ENCODE measurements at regions not wholly inside any gene's neighbourhood (a gene's known extent, or its start where the extent isn't known, plus 50 kb on each side); places are given as distances from the start of the nearest gene placed in this dataset.

GRCh38 chr2:129187343-129187742 lies 792.1 kb upstream of the RAB6C start:
- TF ChIP-seq CTCF (IDR thresholded peaks at IDR 0.05; ENCODE audit: unreplicated experiment in 3 of 3) = no peak
- peaks cover 9% of the 10 kb centered on the region for H3K4me1 Mint-ChIP-seq
- H3K27me3 Mint-ChIP-seq (ENCODE audit: low read depth) = no peaks in the 10 kb centered on the region
- no peak overlapping the region for H3K4me3 Mint-ChIP-seq
- H3K36me3 Mint-ChIP-seq (ENCODE audit: low read depth) = no peaks in the 10 kb centered on the region
- no peak overlapping the region for H3K27ac Mint-ChIP-seq
- H3K9me3 Mint-ChIP-seq = no peaks in the 10 kb centered on the region

- peaks cover 12% of the 10 kb centered on the region for H3K4me1 Mint-ChIP-seq
- no peak overlapping the region for H3K4me3 Mint-ChIP-seq
- H3K9me3 Mint-ChIP-seq = no peaks in the 10 kb centered on the region
- H3K36me3 Mint-ChIP-seq (ENCODE audit: low read depth) = no peaks in the 10 kb centered on the region
- H3K27me3 Mint-ChIP-seq (ENCODE audit: low read depth) = no peaks in the 10 kb centered on the region
- H3K27ac Mint-ChIP-seq = no peak overlapping the region
- TF ChIP-seq CTCF (IDR thresholded peaks at IDR 0.05; ENCODE audit: unreplicated experiment in 3 of 3) = no peak
These were observed 791.0 kb upstream of the RAB6C start for GRCh38 chr2:129188451-129188850.

GRCh38 chr2:129189617-129190319 lies 789.7 kb upstream of the RAB6C start:
- H3K4me1 Mint-ChIP-seq = peaks cover 18% of the 10 kb centered on the region
- no peaks in the 10 kb centered on the region for H3K9me3 Mint-ChIP-seq
- no peak overlapping the region for H3K4me3 Mint-ChIP-seq
- no peaks in the 10 kb centered on the region for H3K27me3 Mint-ChIP-seq (ENCODE audit: low read depth)
- peak overlapping the region in 2 of 3 experiments; percentile 13 to 22 for H3K27ac Mint-ChIP-seq
- H3K36me3 Mint-ChIP-seq (ENCODE audit: low read depth) = no peaks in the 10 kb centered on the region
- no peak for TF ChIP-seq CTCF (IDR thresholded peaks at IDR 0.05; ENCODE audit: unreplicated experiment in 3 of 3)

- Mint-ChIP-seq H3K27ac (no peak overlapping the region), H3K9me3 (no peaks in the 10 kb centered on the region), H3K4me1 (peaks cover 18% of the 10 kb centered on the region), H3K4me3 (no peak overlapping the region), H3K36me3 (ENCODE audit: low read depth) (no peaks in the 10 kb centered on the region), H3K27me3 (ENCODE audit: low read depth) (no peaks in the 10 kb centered on the region)
- no peak for TF ChIP-seq CTCF (IDR thresholded peaks at IDR 0.05; ENCODE audit: unreplicated experiment in 3 of 3)
These were observed 789.0 kb upstream of the RAB6C start for GRCh38 chr2:129190494-129190893.

- Mint-ChIP-seq H3K36me3 (ENCODE audit: low read depth) (no peaks in the 10 kb centered on the region), H3K4me3 (no peak overlapping the region), H3K9me3 (no peaks in the 10 kb centered on the region), H3K27ac (peak overlapping the region in 2 of 3 experiments; percentile 30 to 44), H3K4me1 (peaks cover 22% of the 10 kb centered on the region), H3K27me3 (ENCODE audit: low read depth) (no peaks in the 10 kb centered on the region)
- TF ChIP-seq CTCF (IDR thresholded peaks at IDR 0.05; ENCODE audit: unreplicated experiment in 3 of 3) = no peak
These were observed 787.9 kb upstream of the RAB6C start for GRCh38 chr2:129191530-129191929.

GRCh38 chr2:129192117-129192516 lies 787.3 kb upstream of the RAB6C start:
- Mint-ChIP-seq H3K9me3 (no peaks in the 10 kb centered on the region), H3K27me3 (ENCODE audit: low read depth) (no peaks in the 10 kb centered on the region), H3K27ac (no peak overlapping the region), H3K4me3 (no peak overlapping the region), H3K36me3 (ENCODE audit: low read depth) (no peaks in the 10 kb centered on the region), H3K4me1 (peaks cover 23% of the 10 kb centered on the region)
- no peak for TF ChIP-seq CTCF (IDR thresholded peaks at IDR 0.05; ENCODE audit: unreplicated experiment in 3 of 3)

Measured in nephron (organoid).